ENCODE measurements at regions not wholly inside any gene's neighbourhood (a gene's known extent, or its start where the extent isn't known, plus 50 kb on each side); places are given as distances from the start of the nearest gene placed in this dataset.

DNA sequence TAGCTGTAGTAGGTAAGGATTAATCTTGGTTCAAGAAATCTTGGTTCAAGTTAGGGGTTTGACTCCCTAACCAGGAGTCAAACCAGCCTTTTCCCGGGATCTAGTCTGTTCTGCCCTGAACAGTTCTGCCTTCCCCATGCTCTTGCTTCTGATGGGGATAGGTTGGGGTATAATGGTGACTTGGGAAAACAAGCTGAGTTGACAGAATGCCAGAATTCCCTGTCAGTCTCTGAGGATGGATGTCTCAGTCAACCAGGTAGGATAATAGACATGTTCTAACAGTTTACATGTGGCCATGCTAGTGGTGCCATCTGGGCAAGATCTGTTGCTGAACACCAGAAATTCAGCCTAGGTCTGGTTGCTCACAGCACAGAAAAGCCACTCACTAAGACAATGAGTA lies 51.4 kb downstream of the RAB40AL start:
- no peak overlapping the region for H3K4me3 ChIP-seq
- no peaks in the 10 kb centered on the region; a peak in 2 of 5 replicates for H3K27me3 ChIP-seq (ENCODE audit: control insufficient read depth in 2 of 2, insufficient read depth in 2 of 2, low read length in 2 of 2)
- no peaks in the 10 kb centered on the region for H3K79me2 ChIP-seq (ENCODE audit: control insufficient read depth, insufficient read depth, low read length)
- H3K4me1 ChIP-seq (replicated peaks in 1 of 2; ENCODE audit: control insufficient read depth in 2 of 2, insufficient read depth in 2 of 2, low read length in 2 of 2), result no peaks in the 10 kb centered on the region
- peak; percentile 40; the same call in 1 of the 2 replicates for TF ChIP-seq C11orf30 (IDR thresholded peaks at IDR 0.05; ENCODE audit: low read depth)
- no peak for TF ChIP-seq TCF7 (IDR thresholded peaks at IDR 0.05; ENCODE audit: borderline replicate concordance)
- no peak for TF ChIP-seq PHF8 (IDR thresholded peaks at IDR 0.05; ENCODE audit: borderline replicate concordance, low read length)
- no peak for TF ChIP-seq ILF3 (IDR thresholded peaks at IDR 0.05; ENCODE audit: borderline replicate concordance)
- TF ChIP-seq MAFF (IDR thresholded peaks at IDR 0.05; ENCODE audit: low read length), result peak; percentile 5; the same call in 1 of the 2 replicates
- TF ChIP-seq RBM15 (IDR thresholded peaks at IDR 0.05; ENCODE audit: insufficient read depth, low read length), result no peak
- no peak for TF ChIP-seq MYBL2 (IDR thresholded peaks at IDR 0.05; ENCODE audit: low read depth)
- no peak for TF ChIP-seq MYBL2 (CRISPR knock-in tag; IDR thresholded peaks at IDR 0.05; ENCODE audit: borderline replicate concordance)
- no peak for TF ChIP-seq BMI1 (IDR thresholded peaks at IDR 0.05; ENCODE audit: low read length)
- TF ChIP-seq MAFG (tag; conservative IDR thresholded peaks at IDR 0.05), result 0 out of 2 replicates have a peak, but pooled peaks have one; percentile 7
- TF ChIP-seq RB1 (IDR thresholded peaks at IDR 0.05; ENCODE audit: low read depth), result no peak
- TF ChIP-seq ZNF316 (IDR thresholded peaks at IDR 0.05), result 0 out of 2 replicates have a peak, but pooled peaks have one; percentile 20
- TF ChIP-seq ZNF507 (tag; conservative IDR thresholded peaks at IDR 0.05), result no peak
- TF ChIP-seq SAP30 (IDR thresholded peaks at IDR 0.05; ENCODE audit: borderline replicate concordance, insufficient read depth, low read depth, low read length, poor library complexity, severe bottlenecking), result no peak
- no peaks in the 10 kb centered on the region for H3K36me3 ChIP-seq (ENCODE audit: control insufficient read depth, insufficient read depth, low read length)
- intact Hi-C loops (cut with micrococcal nuclease) (no loop called here), in situ Hi-C loops (cut with MboI) (no loop called here)
- no peak overlapping the region for H2AFZ ChIP-seq (ENCODE audit: low read depth, low read length)
- H3K4me2 ChIP-seq (ENCODE audit: insufficient read depth, low read length), result no peak overlapping the region
- FAIRE-seq (no peak), DNase-seq (ENCODE audit: extremely low read depth in 1 of 4, low spot score in 3 of 4) (no peak), ATAC-seq (no peak)
- BruUV-seq (replicated peaks), result no TSS peak
- no peak overlapping the region for H3K9ac ChIP-seq (ENCODE audit: insufficient read depth in 1 of 2, low read depth in 2 of 2, low read length in 2 of 2)
- H3K27ac ChIP-seq (ENCODE audit: extremely low read depth, low read depth, low read length), result no peak overlapping the region
- no peaks in the 10 kb centered on the region for H3K9me3 ChIP-seq (replicated peaks; ENCODE audit: control insufficient read depth, insufficient read depth, low read depth, low read length)
- no peaks in the 10 kb centered on the region for H3K9me1 ChIP-seq (ENCODE audit: control insufficient read depth, insufficient read depth, low read length)
- POLR2A ChIA-PET, result no interaction called here
- H4K20me1 ChIP-seq (replicated peaks; ENCODE audit: control insufficient read depth, insufficient read depth, low read length), result no peaks in the 10 kb centered on the region
- WGBS (ENCODE audit: insufficient coverage, low coverage, missing lambda C conversion rate), result 0% methylated on average over 1 of the region's 1 CpG
- CTCF ChIA-PET (ENCODE audit: low intra/inter-chr PET ratio), result no interaction called here
